Neural cell (in vitro differentiated cells): ENCODE measurements at regions not wholly inside any gene's neighbourhood (a gene's known extent, or its start where the extent isn't known, plus 50 kb on each side); places are given as distances from the start of the nearest gene placed in this dataset.

Experiments
- H2AFZ ChIP-seq: fragments of 200-600, 300-800 bp; sonication (generic), shearing (Covaris generic); 2 replicates; pipeline ENCODE4 v1.6.0; 2014; ENCODE audit warnings: low read depth, mild to moderate bottlenecking, antibody characterized with exemption, low read length, moderate library complexity
- H3F3A ChIP-seq: fragments of 200-600 bp; shearing (Covaris generic); 2 replicates; pipeline ENCODE4 v1.6.1; 2016; ENCODE audit warnings: mild to moderate bottlenecking, moderate library complexity, mixed read lengths, antibody characterized with exemption, low read length; ENCODE audit not compliant: insufficient read depth, poor library complexity, severe bottlenecking
- H3K27ac ChIP-seq: fragments of 200-600, 300-800 bp; sonication (generic), shearing (Covaris generic); 2 replicates; pipeline ENCODE4 v1.5.1; 2014; ENCODE audit warnings: mild to moderate bottlenecking, low read length, moderate library complexity
- H3K27me3 ChIP-seq: fragments of 300-800, 200-600 bp; sonication (generic), shearing (Covaris generic); 2 replicates; pipeline ENCODE4 v1.6.0; 2014; ENCODE audit warnings: mild to moderate bottlenecking, low read depth, low read length, moderate library complexity; ENCODE audit not compliant: insufficient read depth
- H3K36me3 ChIP-seq: fragments of 300-800, 200-600 bp; sonication (generic), shearing (Covaris generic); 2 replicates; pipeline ENCODE4 v1.5.1; 2014; ENCODE audit warnings: mild to moderate bottlenecking, antibody characterized with exemption, low read length, moderate library complexity; ENCODE audit not compliant: insufficient read depth
- H3K4me2 ChIP-seq: fragments of 300-800, 200-600 bp; sonication (generic), shearing (Covaris generic); 2 replicates; pipeline ENCODE4 v1.6.0; 2014; ENCODE audit warnings: mild to moderate bottlenecking, low read length
- H3K4me3 ChIP-seq: fragments of 300-800, 200-600 bp; sonication (generic), shearing (Covaris generic); 2 replicates; pipeline ENCODE4 v1.5.1; 2014; ENCODE audit warnings: mild to moderate bottlenecking, low read length, moderate library complexity
- H3K79me2 ChIP-seq: fragments of 200-600 bp; shearing (Covaris generic); replicated peaks from 2 replicates; pipeline ENCODE4 v1.6.0; 2014; ENCODE audit warnings: mild to moderate bottlenecking, low read length, moderate library complexity; ENCODE audit not compliant: insufficient read depth
- H3K9ac ChIP-seq: fragments of 300-800, 200-600 bp; sonication (generic), shearing (Covaris generic); 2 replicates; pipeline ENCODE4 v1.6.1; 2016; ENCODE audit warnings: mild to moderate bottlenecking, low read length, mixed read lengths
- H3K9me2 ChIP-seq: fragments of 200-600 bp; shearing (Covaris generic); 2 replicates; pipeline ENCODE4 v1.6.1; 2016; ENCODE audit warnings: mild to moderate bottlenecking, low read length, mixed read lengths; ENCODE audit not compliant: insufficient read depth
- H3K9me3 ChIP-seq: fragments of 200-600, 300-800 bp; sonication (generic), shearing (Covaris generic); 2 replicates; pipeline ENCODE4 v1.6.1; 2016; ENCODE audit warnings: mild to moderate bottlenecking, mixed run types, low read length, moderate library complexity, mixed read lengths
- H4K20me1 ChIP-seq: fragments of 200-600 bp; shearing (Covaris generic); 2 replicates; pipeline ENCODE4 v1.6.1; 2016; ENCODE audit warnings: mild to moderate bottlenecking, mixed run types; ENCODE audit not compliant: insufficient read depth
- CTCF ChIP-seq: fragments of 450-650 bp; IDR thresholded peaks from 2 replicates; pipeline ENCODE4 v1.5.1; 2014; ENCODE audit warnings: antibody characterized with exemption, mild to moderate bottlenecking, moderate library complexity; ENCODE audit not compliant: poor library complexity, severe bottlenecking
- EP300 ChIP-seq: fragments of 450-650 bp; conservative IDR thresholded peaks from 2 replicates; pipeline ENCODE4 v1.6.1; 2014; ENCODE audit warnings: antibody characterized with exemption, mild to moderate bottlenecking, moderate library complexity; ENCODE audit not compliant: poor library complexity, severe bottlenecking
- EZH2 ChIP-seq: fragments of 200-600, 300-800 bp; shearing (Covaris generic), sonication (generic); IDR thresholded peaks from 2 replicates; pipeline ENCODE4 v1.6.1; 2014; ENCODE audit warnings: antibody characterized with exemption, low read length, borderline replicate concordance, mild to moderate bottlenecking; ENCODE audit not compliant: insufficient read depth, poor library complexity, severe bottlenecking
- MXI1 ChIP-seq: fragments of 450-650 bp; conservative IDR thresholded peaks from 2 replicates; pipeline ENCODE4 v1.6.1; 2014; ENCODE audit warnings: antibody characterized with exemption, mild to moderate bottlenecking; ENCODE audit not compliant: poor library complexity, severe bottlenecking
- POLR2AphosphoS5 ChIP-seq: IDR thresholded peaks from 2 replicates; pipeline ENCODE4 v1.6.1; 2012
- RAD21 ChIP-seq: fragments of 450-650 bp; conservative IDR thresholded peaks from 2 replicates; pipeline ENCODE4 v1.6.1; 2014; ENCODE audit warnings: antibody characterized with exemption, mild to moderate bottlenecking, moderate library complexity
- REST ChIP-seq: IDR thresholded peaks from 2 replicates; pipeline ENCODE4 v1.6.1; 2012; ENCODE audit warnings: borderline replicate concordance
- SMC3 ChIP-seq: fragments of 450-650 bp; conservative IDR thresholded peaks from 2 replicates; pipeline ENCODE4 v1.6.1; 2014; ENCODE audit warnings: antibody characterized with exemption, mild to moderate bottlenecking, moderate library complexity; ENCODE audit not compliant: poor library complexity
- TAF1 ChIP-seq: IDR thresholded peaks from 2 replicates; pipeline ENCODE4 v1.6.1; 2012; ENCODE audit warnings: low read depth

- Histone ChIP-seq H3K79me2 (no peaks in the 10 kb centered on the region), H3K9ac (no peak overlapping the region), H3K9me2 (no peaks in the 10 kb centered on the region), H3K9me3 (no peaks in the 10 kb centered on the region), H3K4me2 (no peak overlapping the region), H4K20me1 (no peaks in the 10 kb centered on the region), H3K27ac (no peak overlapping the region), H3K36me3 (no peaks in the 10 kb centered on the region), H2AFZ (no peak overlapping the region), H3K4me3 (no peak overlapping the region), H3K27me3 (no peaks in the 10 kb centered on the region), H3F3A (no peaks in the 10 kb centered on the region)
- TF ChIP-seq CTCF (no peak), SMC3 (no peak), EP300 (no peak), POLR2AphosphoS5 (no peak), MXI1 (no peak), TAF1 (no peak), RAD21 (no peak), REST (no peak), EZH2 (no peak)
Measured at GRCh38 chr2:12036640-12036983, 290.2 kb downstream of the LPIN1 start.

GRCh38 chr2:12037301-12037700, 290.9 kb downstream of the LPIN1 start:
- Histone ChIP-seq H3K36me3 (no peaks in the 10 kb centered on the region), H3K27me3 (no peaks in the 10 kb centered on the region), H3K4me2 (no peak overlapping the region), H3K9me3 (no peaks in the 10 kb centered on the region), H3K4me3 (no peak overlapping the region), H2AFZ (no peak overlapping the region), H4K20me1 (no peaks in the 10 kb centered on the region), H3K9ac (no peak overlapping the region), H3K27ac (no peak overlapping the region), H3F3A (no peaks in the 10 kb centered on the region), H3K79me2 (no peaks in the 10 kb centered on the region), H3K9me2 (no peaks in the 10 kb centered on the region)
- TF ChIP-seq TAF1: no peak
- no peak for TF ChIP-seq SMC3
- TF ChIP-seq REST: no peak
- TF ChIP-seq EZH2: no peak
- no peak for TF ChIP-seq RAD21
- TF ChIP-seq MXI1: no peak
- TF ChIP-seq EP300: no peak
- TF ChIP-seq POLR2AphosphoS5: no peak
- no peak for TF ChIP-seq CTCF
